ENCODE measurements at regions not wholly inside any gene's neighbourhood (a gene's known extent, or its start where the extent isn't known, plus 50 kb on each side); places are given as distances from the start of the nearest gene placed in this dataset.
A peak's percentile ranks its signal among the peaks of the same experiment; 100 is the strongest.

DNA sequence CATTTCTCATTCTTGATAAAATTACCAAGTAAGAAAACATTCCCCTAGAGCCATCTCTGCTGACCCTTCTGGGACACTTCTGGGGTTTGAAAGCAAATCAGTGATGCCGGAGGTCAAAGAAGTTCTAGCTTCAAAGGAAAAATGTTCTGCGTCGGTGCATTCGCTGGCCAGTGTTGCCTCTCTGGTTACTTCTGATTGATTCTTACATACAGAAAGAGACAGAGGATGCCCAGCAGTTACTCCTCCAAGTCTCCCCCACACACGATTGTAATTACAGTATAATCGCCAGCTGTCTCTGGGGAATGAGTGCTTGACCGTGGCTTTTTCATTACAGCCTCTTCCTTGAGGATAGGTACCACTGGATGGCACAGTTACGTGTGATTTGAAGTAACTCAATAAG lies 150.9 kb downstream of the SNX19 start:
- Histone ChIP-seq H3K9me3 (no peaks in the 10 kb centered on the region), H3K4me1 (no peaks in the 10 kb centered on the region), H3K27ac (no peak overlapping the region), H3K36me3 (no peaks in the 10 kb centered on the region), H3K4me3 (no peak overlapping the region), H3K27me3 (no peaks in the 10 kb centered on the region)
- DNase-seq (no peak), ATAC-seq (no peak)
- TF ChIP-seq, protein P1, sequence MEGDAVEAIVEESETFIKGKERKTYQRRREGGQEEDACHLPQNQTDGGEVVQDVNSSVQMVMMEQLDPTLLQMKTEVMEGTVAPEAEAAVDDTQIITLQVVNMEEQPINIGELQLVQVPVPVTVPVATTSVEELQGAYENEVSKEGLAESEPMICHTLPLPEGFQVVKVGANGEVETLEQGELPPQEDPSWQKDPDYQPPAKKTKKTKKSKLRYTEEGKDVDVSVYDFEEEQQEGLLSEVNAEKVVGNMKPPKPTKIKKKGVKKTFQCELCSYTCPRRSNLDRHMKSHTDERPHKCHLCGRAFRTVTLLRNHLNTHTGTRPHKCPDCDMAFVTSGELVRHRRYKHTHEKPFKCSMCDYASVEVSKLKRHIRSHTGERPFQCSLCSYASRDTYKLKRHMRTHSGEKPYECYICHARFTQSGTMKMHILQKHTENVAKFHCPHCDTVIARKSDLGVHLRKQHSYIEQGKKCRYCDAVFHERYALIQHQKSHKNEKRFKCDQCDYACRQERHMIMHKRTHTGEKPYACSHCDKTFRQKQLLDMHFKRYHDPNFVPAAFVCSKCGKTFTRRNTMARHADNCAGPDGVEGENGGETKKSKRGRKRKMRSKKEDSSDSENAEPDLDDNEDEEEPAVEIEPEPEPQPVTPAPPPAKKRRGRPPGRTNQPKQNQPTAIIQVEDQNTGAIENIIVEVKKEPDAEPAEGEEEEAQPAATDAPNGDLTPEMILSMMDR (IDR thresholded peaks at IDR 0.05), result no peak
- intact Hi-C loops (cut with DNase I), result no loop called here

DNA sequence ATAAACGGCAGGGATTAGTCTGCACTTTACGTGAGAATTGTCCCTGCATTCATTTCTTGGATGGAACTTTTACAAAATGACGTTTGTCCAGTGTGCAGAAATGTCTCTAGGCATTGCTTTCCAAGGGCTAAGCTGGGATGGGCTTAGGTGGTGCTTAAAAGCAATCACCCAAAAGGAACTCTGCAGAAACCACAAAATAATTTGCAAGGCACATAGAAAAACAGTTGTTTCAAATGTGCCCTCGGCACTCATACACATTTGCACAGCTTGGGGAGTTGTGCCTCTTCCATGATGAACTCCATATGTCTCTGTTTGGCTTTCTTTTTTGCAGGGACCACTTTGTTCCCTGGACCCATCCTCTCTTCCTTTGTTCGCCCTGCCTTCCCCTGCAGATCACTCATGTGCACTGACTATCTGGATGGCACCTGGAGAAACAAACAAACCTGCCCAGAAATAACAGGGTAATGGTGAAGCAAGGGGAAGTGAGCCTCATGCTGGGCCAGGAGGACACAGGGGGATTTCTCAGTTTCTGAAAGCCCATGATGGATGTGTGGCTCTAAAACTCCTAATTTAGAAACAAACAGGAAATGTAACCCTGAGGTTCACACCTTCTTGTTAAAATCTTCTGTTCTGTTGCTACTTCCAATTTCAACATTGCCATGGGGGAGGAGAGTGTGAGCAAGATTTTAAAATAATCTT lies 150.2 kb downstream of the SNX19 start:
- Histone ChIP-seq H3K27me3 (no peaks in the 10 kb centered on the region), H3K4me3 (no peak overlapping the region), H3K27ac (no peak overlapping the region), H3K36me3 (no peaks in the 10 kb centered on the region), H3K9me3 (no peaks in the 10 kb centered on the region), H3K4me1 (no peaks in the 10 kb centered on the region)
- intact Hi-C loops (cut with DNase I), result no loop called here
- TF ChIP-seq, protein P1 (IDR thresholded peaks at IDR 0.05), result no peak
- DNase-seq, result no peak
- no peak for ATAC-seq

DNA sequence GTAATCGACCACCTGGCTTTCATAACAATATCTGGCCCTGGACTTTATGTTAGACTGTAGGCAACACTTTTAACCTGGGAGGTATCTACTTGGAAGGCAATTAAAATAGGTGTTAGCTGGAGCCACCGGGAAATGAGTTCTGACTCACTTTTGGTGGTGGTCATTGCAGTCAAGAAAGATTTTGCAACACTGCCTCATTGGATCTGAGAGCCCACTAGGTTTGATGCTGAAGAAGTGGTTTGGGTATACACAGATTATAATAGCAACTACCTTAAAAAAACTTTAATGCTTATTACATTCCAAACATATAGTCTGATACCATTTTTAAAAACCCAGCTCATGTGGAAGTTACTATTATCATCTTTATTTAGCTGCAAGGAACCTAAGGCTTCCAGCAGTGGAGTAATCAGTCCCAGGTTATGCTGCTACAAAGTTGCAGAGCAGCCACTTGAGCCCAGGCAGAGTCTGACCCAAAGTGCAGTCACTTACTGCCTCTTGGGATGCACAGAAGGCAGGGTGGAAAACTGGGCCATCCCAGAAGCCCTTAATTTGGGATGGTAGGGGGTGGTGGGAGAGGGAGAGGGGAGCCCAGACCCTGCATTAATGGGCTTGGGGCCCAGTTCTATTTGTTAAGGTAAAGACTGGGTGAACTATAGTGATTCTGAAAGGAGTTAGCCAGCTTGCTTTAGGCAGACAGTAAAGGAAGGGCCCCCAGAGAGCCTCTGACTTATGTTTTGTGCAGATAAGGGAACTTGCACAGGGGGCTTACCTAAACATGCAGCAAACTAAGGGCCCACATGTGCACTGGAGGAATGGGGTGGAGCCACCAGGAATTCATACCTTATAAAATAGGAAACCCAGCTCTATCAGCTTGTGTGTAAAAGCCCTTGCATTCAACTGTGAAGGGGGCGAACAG lies 149.4 kb downstream of the SNX19 start:
- Histone ChIP-seq H3K27ac (no peak overlapping the region), H3K4me3 (no peak overlapping the region), H3K4me1 (no peaks in the 10 kb centered on the region), H3K36me3 (no peaks in the 10 kb centered on the region), H3K9me3 (no peaks in the 10 kb centered on the region), H3K27me3 (no peaks in the 10 kb centered on the region)
- intact Hi-C loops (cut with DNase I), result no loop called here
- no peak for ATAC-seq
- no peak for DNase-seq
- TF ChIP-seq, protein P1 (IDR thresholded peaks at IDR 0.05), result no peak

DNA sequence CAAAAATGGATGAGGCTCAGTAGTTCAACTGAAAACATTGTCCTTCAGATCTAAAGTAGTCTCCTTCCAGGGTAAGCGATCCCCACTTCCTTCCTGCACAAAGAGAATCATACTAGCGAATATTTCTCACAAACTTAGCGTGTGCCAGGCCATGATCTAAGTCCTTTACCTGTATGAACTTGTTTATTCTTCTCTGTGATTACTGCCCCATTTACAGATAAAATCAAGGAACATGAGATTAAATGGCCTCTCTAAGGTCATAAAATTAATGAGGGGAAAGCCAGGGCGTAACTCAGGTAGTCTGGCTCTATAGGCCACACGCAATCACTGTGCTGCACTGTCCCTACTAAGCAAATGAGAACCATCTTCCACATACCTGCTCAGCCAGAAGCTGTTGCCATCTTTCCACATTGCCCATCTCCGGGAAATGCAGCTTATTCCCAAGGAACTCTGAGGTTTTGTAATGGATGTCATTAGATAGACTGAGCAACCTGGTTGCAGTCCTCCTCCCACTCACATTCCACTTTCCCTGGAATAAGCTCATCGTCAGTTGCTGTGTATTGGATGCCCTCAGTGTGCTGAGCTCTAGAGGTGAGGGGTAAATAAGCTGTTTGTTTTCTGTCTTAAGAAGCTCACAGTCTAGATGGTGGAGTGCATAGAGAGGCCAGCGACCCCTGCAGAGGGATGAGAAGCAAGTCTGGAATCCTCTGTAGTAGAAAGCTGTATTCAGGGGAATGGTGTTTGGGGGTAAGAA lies 146.3 kb downstream of the SNX19 start:
- Histone ChIP-seq H3K4me3 (no peak overlapping the region), H3K27me3 (no peaks in the 10 kb centered on the region), H3K9me3 (no peaks in the 10 kb centered on the region), H3K27ac (no peak overlapping the region), H3K4me1 (peaks cover 0 to 2% of the 10 kb centered on the region in 2 donors), H3K36me3 (no peaks in the 10 kb centered on the region)
- no peak for ATAC-seq
- intact Hi-C loops (cut with DNase I), result no loop called here
- TF ChIP-seq, protein P1 (IDR thresholded peaks at IDR 0.05), result no peak
- no peak for DNase-seq

DNA sequence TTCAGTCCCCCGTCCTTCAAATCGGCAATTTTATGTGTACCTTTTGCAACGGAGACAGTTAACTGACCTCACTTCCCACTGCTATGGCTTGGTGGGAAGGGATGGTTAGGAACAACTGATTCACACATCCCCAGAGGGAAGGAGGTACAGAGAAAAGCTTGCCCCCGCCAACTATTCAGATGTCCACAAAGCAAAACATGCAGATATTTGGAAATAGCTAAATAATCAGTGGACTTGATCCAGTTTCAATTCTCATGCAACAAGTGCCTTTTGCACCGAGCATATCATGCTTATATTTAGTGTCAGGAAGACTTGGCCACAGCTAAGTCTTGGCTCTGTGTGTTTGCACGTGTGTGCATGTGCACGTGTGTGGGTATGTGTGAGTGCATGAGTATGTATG lies 144.6 kb downstream of the SNX19 start:
- Histone ChIP-seq H3K27me3 (no peaks in the 10 kb centered on the region), H3K4me3 (no peak overlapping the region), H3K4me1 (peaks cover 0 to 2% of the 10 kb centered on the region in 2 donors), H3K27ac (no peak overlapping the region), H3K36me3 (no peaks in the 10 kb centered on the region), H3K9me3 (no peaks in the 10 kb centered on the region)
- intact Hi-C loops (cut with DNase I), result no loop called here
- ATAC-seq (peak; percentile 31), DNase-seq (no peak)
- TF ChIP-seq, protein P1 (IDR thresholded peaks at IDR 0.05), result no peak

All from left lung (tissue), 4 donors.